GM12878 (cell line): ENCODE measurements at regions not wholly inside any gene's neighbourhood (a gene's known extent, or its start where the extent isn't known, plus 50 kb on each side); places are given as distances from the start of the nearest gene placed in this dataset.

Experiments
- ATAC-seq: fragments of 200-7000 bp; cut with Tn5 transposase; 3 replicates; pipeline ENCODE4 v1.9.1; 2020; ENCODE audit warnings: mild to moderate bottlenecking, moderate library complexity
- BruUV-seq: library from RNA; stranded (reverse); fragments of 400-500 nt; replicated peaks from 2 replicates; lab custom pipeline; 2021; lab: Mats Ljungman, UMichigan
- CTCF ChIA-PET: fragments of 300-600 bp; sonication (Branson Sonifier 250); formaldehyde crosslinking; extraction: SDS; loops from one replicate; lab custom pipeline; 2021; ENCODE audit warnings: inconsistent platforms; lab: Yijun Ruan, JAX
- POLR2A ChIA-PET: fragments of 350-600 bp; formaldehyde crosslinking; extraction: SDS; loops from one replicate; lab custom pipeline; 2021; ENCODE audit warnings: inconsistent platforms; lab: Charles Lee
- RAD21 ChIA-PET: fragments of 300-600 bp; sonication (Branson Sonifier 250); formaldehyde crosslinking; loops from one replicate; lab custom pipeline; 2023; ENCODE audit warnings: antibody characterized with exemption; ENCODE audit not compliant: unreplicated experiment; lab: Charles Lee
- SMC1A ChIA-PET: fragments of 300-600 bp; sonication (Branson Sonifier 250); formaldehyde crosslinking; loops from one replicate; lab custom pipeline; 2023; ENCODE audit not compliant: unreplicated experiment, uncharacterized antibody; lab: Charles Lee
- DNase-seq: peaks from one replicate; pipeline ENCODE4 v3.0.0-alpha.2; 2011; ENCODE audit warnings: low read depth, low spot score
- FAIRE-seq: peaks from 3 replicates; lab custom pipeline; 2011; peaks lifted over from hg19 to GRCh38; lab: Jason Lieb, UNC
- H2AFZ ChIP-seq: 2 replicates; pipeline ENCODE4 v1.6.0; 2011; ENCODE audit warnings: low read depth, low read length, control low read depth; ENCODE audit not compliant: control insufficient read depth
- H3K27ac ChIP-seq: 2 replicates; pipeline ENCODE4 v1.5.1; 2011; ENCODE audit warnings: control low read depth; ENCODE audit not compliant: control insufficient read depth, insufficient read depth
- H3K27me3 ChIP-seq, 2 experiments: replicated peaks in 1 of 2; 2 replicates each; pipeline versions ENCODE4 v1.6.0 to v1.6.1; 2011; ENCODE audit warnings: low read length in 1 of 2; ENCODE audit not compliant: control insufficient read depth in 2 of 2, insufficient read depth in 2 of 2
- H3K36me3 ChIP-seq, 2 experiments: 2 replicates each; pipeline ENCODE4 v1.5.1; 2011; ENCODE audit warnings: low read length in 1 of 2; ENCODE audit not compliant: control insufficient read depth in 2 of 2, insufficient read depth in 2 of 2
- H3K4me1 ChIP-seq: 2 replicates; pipeline ENCODE4 v1.6.1; 2011; ENCODE audit warnings: mild to moderate bottlenecking, low read length, moderate library complexity, mixed read lengths; ENCODE audit not compliant: control insufficient read depth, insufficient read depth
- H3K4me2 ChIP-seq: 2 replicates; pipeline ENCODE4 v1.6.0; 2011; ENCODE audit warnings: control low read depth; ENCODE audit not compliant: control insufficient read depth, insufficient read depth
- H3K4me3 ChIP-seq: fragments of 200-600 bp; sonication (generic); 2 replicates; pipeline ENCODE4 v1.5.1; 2016
- H3K79me2 ChIP-seq: 2 replicates; pipeline ENCODE4 v1.6.0; 2011; ENCODE audit warnings: low read length; ENCODE audit not compliant: control insufficient read depth, insufficient read depth
- H3K9ac ChIP-seq: 2 replicates; pipeline ENCODE4 v1.8.0; 2011; ENCODE audit warnings: low read length, control low read depth, mixed read lengths; ENCODE audit not compliant: control insufficient read depth, insufficient read depth
- H3K9me3 ChIP-seq: replicated peaks from 3 replicates; pipeline ENCODE4 v1.5.1; 2011; ENCODE audit warnings: mild to moderate bottlenecking, low read length; ENCODE audit not compliant: control insufficient read depth, insufficient read depth
- H4K20me1 ChIP-seq: 2 replicates; pipeline ENCODE4 v1.6.0; 2011; ENCODE audit not compliant: control insufficient read depth, insufficient read depth
- BMI1 ChIP-seq: fragments of 450-650 bp; IDR thresholded peaks from 2 replicates; pipeline ENCODE4 v1.6.1; 2016; ENCODE audit warnings: mild to moderate bottlenecking, moderate library complexity, borderline replicate concordance
- HDGF ChIP-seq: fragments of 450-650 bp; IDR thresholded peaks from 2 replicates; pipeline ENCODE4 v1.6.1; 2016; ENCODE audit warnings: antibody characterized with exemption
- IRF4 ChIP-seq: IDR thresholded peaks from 2 replicates; pipeline ENCODE4 v1.6.1; 2011; ENCODE audit warnings: low read depth, low read length
- RCOR1 ChIP-seq: conservative IDR thresholded peaks from 2 replicates; pipeline ENCODE4 v1.6.1; 2012; ENCODE audit warnings: low read depth, low read length, improper control_type of control experiment
- SMAD5 ChIP-seq: IDR thresholded peaks from 2 replicates; pipeline ENCODE4 v1.6.1; 2016; ENCODE audit warnings: antibody characterized with exemption, low read depth
- SUZ12 ChIP-seq: fragments of 200-600 bp; sonication (generic); IDR thresholded peaks from one replicate; pipeline ENCODE4 v1.6.1; 2018; ENCODE audit warnings: antibody characterized with exemption, mild to moderate bottlenecking; ENCODE audit not compliant: unreplicated experiment
- YBX1 ChIP-seq: fragments of 450-650 bp; IDR thresholded peaks from 2 replicates; pipeline ENCODE4 v1.6.1; 2016; ENCODE audit warnings: antibody characterized with exemption
- WGBS: methylation state at CpG from one replicate; pipeline ENCODE4 v1.1.6; 2016; ENCODE audit warnings: low lambda C conversion rate; ENCODE audit not compliant: insufficient replicate concordance, insufficient coverage; ENCODE audit errors: missing lambda C conversion rate; 5-methylcytosine and 5-hydroxymethylcytosine counted together
- in situ Hi-C: fragments of 300-500 bp; cut with MboI; formaldehyde crosslinking; loops from 9 replicates; pipeline ENCODE4 v1.14.3; 2018; ENCODE audit warnings: mixed read lengths
- intact Hi-C: fragments of 100-400 bp; cut with micrococcal nuclease; formaldehyde crosslinking; loops from one replicate; pipeline ENCODE4 v1.14.2; 2022; ENCODE audit not compliant: unreplicated experiment
- TF ChIP-seq, protein P1 (sequence below): fragments of 450-650 bp; formaldehyde crosslinking; IDR thresholded peaks from 2 replicates; pipeline ENCODE4 v1.5.0; 2022; ENCODE audit warnings: mild to moderate bottlenecking, missing genetic modification characterization
- TF ChIP-seq, protein P2 (sequence below): IDR thresholded peaks from 2 replicates; pipeline ENCODE4 v1.6.1; 2012; ENCODE audit warnings: low read length, inconsistent platforms
- TF ChIP-seq, protein P3 (sequence below): IDR thresholded peaks from 2 replicates; pipeline ENCODE4 v1.6.1; 2011; ENCODE audit warnings: borderline replicate concordance, low read depth, mild to moderate bottlenecking, moderate library complexity, mixed read lengths, low read length; ENCODE audit not compliant: insufficient read depth; ENCODE audit errors: extremely low read length

DNA sequence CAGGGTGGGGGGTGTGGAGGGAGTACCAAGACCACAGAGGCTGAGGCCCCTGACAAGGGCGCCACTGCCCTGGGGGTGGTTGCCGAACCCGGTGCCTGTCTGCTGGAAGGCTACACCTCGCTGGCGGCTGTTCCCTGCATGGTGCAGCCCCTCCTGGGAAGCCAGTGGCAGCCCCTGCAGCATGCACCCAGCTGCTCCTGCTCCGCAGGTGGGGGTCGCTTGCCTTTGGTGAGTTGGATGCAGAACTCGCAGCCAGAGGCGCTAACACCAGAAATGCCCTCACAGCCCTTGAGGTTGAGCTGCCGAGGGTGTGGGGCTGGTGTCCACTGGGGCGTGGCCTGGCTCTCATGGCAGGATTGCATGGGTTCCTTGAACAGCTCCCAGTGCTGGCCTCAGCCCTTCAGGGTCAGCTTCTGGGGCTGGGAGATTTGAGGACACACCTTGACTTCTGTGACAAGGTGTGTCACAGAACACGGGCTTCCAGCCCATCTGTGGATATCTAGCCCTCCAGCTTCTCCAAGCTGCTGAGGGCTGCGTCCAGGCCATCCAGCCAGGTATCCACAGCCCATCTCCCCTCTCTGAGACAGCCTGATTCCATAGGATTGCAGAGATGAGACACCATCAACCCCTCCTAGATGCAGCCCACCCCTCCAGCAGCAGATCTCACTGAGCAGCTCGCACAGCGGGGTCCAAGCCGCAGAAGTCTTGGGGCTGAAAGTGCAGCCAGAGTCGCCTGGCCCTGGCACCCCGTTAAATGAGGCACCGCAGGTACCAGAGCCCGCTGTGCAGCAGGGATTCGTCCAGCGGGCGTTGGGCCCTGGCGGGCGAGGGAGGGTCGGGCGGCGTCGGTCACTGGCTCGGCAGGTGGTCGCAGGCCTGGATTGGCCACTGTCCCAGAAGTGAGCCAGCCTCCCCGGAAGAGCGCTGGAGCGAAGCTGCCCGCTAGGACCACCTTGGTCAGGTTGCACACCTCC, 586.3 kb downstream of the KCNJ18 start:
- POLR2A ChIA-PET: no interaction called here
- no peak for DNase-seq
- SMC1A ChIA-PET: no interaction called here
- FAIRE-seq: no peak
- Histone ChIP-seq H3K4me1 (no peaks in the 10 kb centered on the region), H2AFZ (no peak overlapping the region), H3K9me3 (no peaks in the 10 kb centered on the region; the same call in 2 of the 3 replicates), H3K27ac (no peak overlapping the region), H3K4me2 (no peak overlapping the region), H3K36me3 (no peaks in the 10 kb centered on the region), H4K20me1 (no peaks in the 10 kb centered on the region), H3K27me3 (no peaks in the 10 kb centered on the region), H3K4me3 (no peak overlapping the region), H3K79me2 (no peaks in the 10 kb centered on the region), H3K9ac (no peak overlapping the region)
- BruUV-seq: no TSS peak
- no peak for TF ChIP-seq SUZ12
- TF ChIP-seq YBX1: no peak
- TF ChIP-seq HDGF: no peak
- no peak for TF ChIP-seq IRF4
- TF ChIP-seq RCOR1: no peak
- no peak for TF ChIP-seq BMI1
- TF ChIP-seq, protein P1, sequence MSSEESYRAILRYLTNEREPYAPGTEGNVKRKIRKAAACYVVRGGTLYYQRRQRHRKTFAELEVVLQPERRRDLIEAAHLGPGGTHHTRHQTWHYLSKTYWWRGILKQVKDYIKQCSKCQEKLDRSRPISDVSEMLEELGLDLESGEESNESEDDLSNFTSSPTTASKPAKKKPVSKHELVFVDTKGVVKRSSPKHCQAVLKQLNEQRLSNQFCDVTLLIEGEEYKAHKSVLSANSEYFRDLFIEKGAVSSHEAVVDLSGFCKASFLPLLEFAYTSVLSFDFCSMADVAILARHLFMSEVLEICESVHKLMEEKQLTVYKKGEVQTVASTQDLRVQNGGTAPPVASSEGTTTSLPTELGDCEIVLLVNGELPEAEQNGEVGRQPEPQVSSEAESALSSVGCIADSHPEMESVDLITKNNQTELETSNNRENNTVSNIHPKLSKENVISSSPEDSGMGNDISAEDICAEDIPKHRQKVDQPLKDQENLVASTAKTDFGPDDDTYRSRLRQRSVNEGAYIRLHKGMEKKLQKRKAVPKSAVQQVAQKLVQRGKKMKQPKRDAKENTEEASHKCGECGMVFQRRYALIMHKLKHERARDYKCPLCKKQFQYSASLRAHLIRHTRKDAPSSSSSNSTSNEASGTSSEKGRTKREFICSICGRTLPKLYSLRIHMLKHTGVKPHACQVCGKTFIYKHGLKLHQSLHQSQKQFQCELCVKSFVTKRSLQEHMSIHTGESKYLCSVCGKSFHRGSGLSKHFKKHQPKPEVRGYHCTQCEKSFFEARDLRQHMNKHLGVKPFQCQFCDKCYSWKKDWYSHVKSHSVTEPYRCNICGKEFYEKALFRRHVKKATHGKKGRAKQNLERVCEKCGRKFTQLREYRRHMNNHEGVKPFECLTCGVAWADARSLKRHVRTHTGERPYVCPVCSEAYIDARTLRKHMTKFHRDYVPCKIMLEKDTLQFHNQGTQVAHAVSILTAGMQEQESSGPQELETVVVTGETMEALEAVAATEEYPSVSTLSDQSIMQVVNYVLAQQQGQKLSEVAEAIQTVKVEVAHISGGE (CRISPR knock-in tag): no peak
- TF ChIP-seq, protein P2, sequence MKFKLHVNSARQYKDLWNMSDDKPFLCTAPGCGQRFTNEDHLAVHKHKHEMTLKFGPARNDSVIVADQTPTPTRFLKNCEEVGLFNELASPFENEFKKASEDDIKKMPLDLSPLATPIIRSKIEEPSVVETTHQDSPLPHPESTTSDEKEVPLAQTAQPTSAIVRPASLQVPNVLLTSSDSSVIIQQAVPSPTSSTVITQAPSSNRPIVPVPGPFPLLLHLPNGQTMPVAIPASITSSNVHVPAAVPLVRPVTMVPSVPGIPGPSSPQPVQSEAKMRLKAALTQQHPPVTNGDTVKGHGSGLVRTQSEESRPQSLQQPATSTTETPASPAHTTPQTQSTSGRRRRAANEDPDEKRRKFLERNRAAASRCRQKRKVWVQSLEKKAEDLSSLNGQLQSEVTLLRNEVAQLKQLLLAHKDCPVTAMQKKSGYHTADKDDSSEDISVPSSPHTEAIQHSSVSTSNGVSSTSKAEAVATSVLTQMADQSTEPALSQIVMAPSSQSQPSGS: no peak
- TF ChIP-seq SMAD5: no peak
- TF ChIP-seq, protein P3, sequence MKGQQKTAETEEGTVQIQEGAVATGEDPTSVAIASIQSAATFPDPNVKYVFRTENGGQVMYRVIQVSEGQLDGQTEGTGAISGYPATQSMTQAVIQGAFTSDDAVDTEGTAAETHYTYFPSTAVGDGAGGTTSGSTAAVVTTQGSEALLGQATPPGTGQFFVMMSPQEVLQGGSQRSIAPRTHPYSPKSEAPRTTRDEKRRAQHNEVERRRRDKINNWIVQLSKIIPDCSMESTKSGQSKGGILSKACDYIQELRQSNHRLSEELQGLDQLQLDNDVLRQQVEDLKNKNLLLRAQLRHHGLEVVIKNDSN: no peak
- intact Hi-C loops (no loop called here), in situ Hi-C loops (loop anchor here (10.0 kb wide), 2 partner anchors 54 to 124 kb away; no protein-coding TSS in a partner anchor)
- RAD21 ChIA-PET: no interaction called here
- 60% methylated on average over 33 of the region's 35 CpGs for WGBS
- CTCF ChIA-PET: no interaction called here
- no peak for ATAC-seq
